ENCODE measurements at regions not wholly inside any gene's neighbourhood (a gene's known extent, or its start where the extent isn't known, plus 50 kb on each side); places are given as distances from the start of the nearest gene placed in this dataset.

- TF ChIP-seq CTCF (IDR thresholded peaks at IDR 0.05; ENCODE audit: low read depth, low read length) (no peak), EZH2phosphoT487 (IDR thresholded peaks at IDR 0.05; ENCODE audit: low read depth) (no peak)
Measured at GRCh38 chr11:134856056-134856971, 444.3 kb upstream of the B3GAT1 start.
